ENCODE measurements at regions not wholly inside any gene's neighbourhood (a gene's known extent, or its start where the extent isn't known, plus 50 kb on each side); places are given as distances from the start of the nearest gene placed in this dataset.

DNA sequence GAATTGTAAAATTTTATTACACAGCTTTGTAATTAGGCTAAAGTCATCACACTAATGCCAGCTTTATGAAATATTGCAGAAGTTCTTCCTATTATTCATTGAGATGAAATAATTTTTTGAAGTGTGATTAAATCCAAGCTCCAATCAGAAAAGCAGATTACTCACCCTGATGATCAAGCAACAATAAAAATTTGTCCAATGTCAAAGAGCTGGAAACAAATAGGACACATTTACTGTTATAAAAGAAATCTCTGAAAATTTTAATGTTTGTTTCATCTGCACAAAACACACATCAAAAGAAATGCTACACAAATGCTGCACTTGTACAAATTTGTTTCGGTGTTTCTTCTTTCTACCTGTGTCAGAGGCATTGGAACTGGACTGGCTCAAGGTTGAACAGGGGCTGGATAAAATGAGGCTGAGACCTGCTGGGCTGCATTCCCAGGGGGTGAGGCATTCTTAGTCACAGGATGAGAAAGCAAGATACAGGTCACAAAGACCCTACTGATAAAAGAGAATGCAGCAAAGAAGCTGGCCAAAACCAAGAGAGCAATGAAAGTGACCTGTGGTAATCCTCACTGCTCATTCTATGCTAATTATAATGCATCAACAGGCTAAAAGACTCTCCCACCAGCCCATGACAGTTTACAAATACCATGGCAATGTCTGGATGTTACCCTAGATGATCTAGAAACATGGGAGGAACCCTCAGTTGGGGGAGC, 78.3 kb downstream of the GASK1B start (continued):
- TF ChIP-seq, protein P1, sequence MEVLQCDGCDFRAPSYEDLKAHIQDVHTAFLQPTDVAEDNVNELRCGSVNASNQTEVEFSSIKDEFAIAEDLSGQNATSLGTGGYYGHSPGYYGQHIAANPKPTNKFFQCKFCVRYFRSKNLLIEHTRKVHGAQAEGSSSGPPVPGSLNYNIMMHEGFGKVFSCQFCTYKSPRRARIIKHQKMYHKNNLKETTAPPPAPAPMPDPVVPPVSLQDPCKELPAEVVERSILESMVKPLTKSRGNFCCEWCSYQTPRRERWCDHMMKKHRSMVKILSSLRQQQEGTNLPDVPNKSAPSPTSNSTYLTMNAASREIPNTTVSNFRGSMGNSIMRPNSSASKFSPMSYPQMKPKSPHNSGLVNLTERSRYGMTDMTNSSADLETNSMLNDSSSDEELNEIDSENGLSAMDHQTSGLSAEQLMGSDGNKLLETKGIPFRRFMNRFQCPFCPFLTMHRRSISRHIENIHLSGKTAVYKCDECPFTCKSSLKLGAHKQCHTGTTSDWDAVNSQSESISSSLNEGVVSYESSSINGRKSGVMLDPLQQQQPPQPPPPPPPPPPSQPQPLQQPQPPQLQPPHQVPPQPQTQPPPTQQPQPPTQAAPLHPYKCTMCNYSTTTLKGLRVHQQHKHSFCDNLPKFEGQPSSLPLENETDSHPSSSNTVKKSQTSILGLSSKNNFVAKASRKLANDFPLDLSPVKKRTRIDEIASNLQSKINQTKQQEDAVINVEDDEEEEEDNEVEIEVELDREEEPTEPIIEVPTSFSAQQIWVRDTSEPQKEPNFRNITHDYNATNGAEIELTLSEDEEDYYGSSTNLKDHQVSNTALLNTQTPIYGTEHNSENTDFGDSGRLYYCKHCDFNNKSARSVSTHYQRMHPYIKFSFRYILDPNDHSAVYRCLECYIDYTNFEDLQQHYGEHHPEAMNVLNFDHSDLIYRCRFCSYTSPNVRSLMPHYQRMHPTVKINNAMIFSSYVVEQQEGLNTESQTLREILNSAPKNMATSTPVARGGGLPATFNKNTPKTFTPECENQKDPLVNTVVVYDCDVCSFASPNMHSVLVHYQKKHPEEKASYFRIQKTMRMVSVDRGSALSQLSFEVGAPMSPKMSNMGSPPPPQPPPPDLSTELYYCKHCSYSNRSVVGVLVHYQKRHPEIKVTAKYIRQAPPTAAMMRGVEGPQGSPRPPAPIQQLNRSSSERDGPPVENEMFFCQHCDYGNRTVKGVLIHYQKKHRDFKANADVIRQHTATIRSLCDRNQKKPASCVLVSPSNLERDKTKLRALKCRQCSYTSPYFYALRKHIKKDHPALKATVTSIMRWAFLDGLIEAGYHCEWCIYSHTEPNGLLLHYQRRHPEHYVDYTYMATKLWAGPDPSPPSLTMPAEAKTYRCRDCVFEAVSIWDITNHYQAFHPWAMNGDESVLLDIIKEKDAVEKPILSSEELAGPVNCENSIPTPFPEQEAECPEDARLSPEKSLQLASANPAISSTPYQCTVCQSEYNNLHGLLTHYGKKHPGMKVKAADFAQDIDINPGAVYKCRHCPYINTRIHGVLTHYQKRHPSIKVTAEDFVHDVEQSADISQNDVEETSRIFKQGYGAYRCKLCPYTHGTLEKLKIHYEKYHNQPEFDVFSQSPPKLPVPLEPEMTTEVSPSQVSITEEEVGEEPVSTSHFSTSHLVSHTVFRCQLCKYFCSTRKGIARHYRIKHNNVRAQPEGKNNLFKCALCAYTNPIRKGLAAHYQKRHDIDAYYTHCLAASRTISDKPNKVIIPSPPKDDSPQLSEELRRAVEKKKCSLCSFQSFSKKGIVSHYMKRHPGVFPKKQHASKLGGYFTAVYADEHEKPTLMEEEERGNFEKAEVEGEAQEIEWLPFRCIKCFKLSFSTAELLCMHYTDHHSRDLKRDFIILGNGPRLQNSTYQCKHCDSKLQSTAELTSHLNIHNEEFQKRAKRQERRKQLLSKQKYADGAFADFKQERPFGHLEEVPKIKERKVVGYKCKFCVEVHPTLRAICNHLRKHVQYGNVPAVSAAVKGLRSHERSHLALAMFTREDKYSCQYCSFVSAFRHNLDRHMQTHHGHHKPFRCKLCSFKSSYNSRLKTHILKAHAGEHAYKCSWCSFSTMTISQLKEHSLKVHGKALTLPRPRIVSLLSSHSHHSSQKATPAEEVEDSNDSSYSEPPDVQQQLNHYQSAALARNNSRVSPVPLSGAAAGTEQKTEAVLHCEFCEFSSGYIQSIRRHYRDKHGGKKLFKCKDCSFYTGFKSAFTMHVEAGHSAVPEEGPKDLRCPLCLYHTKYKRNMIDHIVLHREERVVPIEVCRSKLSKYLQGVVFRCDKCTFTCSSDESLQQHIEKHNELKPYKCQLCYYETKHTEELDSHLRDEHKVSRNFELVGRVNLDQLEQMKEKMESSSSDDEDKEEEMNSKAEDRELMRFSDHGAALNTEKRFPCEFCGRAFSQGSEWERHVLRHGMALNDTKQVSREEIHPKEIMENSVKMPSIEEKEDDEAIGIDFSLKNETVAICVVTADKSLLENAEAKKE (CRISPR knock-in tag; IDR thresholded peaks at IDR 0.05): no peak
- no peak for TF ChIP-seq EZH2 (IDR thresholded peaks at IDR 0.05; ENCODE audit: low read depth, unreplicated experiment)

- no peaks in the 10 kb centered on the region for H3K36me3 Mint-ChIP-seq (ENCODE audit: low read depth)
- DNase-seq (ENCODE audit: low spot score) (no peak), ATAC-seq (no peak)
- TF ChIP-seq JUNB (IDR thresholded peaks at IDR 0.05; ENCODE audit: unreplicated experiment): no peak
- TF ChIP-seq NANOG (IDR thresholded peaks at IDR 0.05; ENCODE audit: borderline replicate concordance): no peak
- TF ChIP-seq, protein P2, sequence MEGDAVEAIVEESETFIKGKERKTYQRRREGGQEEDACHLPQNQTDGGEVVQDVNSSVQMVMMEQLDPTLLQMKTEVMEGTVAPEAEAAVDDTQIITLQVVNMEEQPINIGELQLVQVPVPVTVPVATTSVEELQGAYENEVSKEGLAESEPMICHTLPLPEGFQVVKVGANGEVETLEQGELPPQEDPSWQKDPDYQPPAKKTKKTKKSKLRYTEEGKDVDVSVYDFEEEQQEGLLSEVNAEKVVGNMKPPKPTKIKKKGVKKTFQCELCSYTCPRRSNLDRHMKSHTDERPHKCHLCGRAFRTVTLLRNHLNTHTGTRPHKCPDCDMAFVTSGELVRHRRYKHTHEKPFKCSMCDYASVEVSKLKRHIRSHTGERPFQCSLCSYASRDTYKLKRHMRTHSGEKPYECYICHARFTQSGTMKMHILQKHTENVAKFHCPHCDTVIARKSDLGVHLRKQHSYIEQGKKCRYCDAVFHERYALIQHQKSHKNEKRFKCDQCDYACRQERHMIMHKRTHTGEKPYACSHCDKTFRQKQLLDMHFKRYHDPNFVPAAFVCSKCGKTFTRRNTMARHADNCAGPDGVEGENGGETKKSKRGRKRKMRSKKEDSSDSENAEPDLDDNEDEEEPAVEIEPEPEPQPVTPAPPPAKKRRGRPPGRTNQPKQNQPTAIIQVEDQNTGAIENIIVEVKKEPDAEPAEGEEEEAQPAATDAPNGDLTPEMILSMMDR (conservative IDR thresholded peaks at IDR 0.05; ENCODE audit: low read depth in 2 of 2): no peak
- TF ChIP-seq, protein P3, sequence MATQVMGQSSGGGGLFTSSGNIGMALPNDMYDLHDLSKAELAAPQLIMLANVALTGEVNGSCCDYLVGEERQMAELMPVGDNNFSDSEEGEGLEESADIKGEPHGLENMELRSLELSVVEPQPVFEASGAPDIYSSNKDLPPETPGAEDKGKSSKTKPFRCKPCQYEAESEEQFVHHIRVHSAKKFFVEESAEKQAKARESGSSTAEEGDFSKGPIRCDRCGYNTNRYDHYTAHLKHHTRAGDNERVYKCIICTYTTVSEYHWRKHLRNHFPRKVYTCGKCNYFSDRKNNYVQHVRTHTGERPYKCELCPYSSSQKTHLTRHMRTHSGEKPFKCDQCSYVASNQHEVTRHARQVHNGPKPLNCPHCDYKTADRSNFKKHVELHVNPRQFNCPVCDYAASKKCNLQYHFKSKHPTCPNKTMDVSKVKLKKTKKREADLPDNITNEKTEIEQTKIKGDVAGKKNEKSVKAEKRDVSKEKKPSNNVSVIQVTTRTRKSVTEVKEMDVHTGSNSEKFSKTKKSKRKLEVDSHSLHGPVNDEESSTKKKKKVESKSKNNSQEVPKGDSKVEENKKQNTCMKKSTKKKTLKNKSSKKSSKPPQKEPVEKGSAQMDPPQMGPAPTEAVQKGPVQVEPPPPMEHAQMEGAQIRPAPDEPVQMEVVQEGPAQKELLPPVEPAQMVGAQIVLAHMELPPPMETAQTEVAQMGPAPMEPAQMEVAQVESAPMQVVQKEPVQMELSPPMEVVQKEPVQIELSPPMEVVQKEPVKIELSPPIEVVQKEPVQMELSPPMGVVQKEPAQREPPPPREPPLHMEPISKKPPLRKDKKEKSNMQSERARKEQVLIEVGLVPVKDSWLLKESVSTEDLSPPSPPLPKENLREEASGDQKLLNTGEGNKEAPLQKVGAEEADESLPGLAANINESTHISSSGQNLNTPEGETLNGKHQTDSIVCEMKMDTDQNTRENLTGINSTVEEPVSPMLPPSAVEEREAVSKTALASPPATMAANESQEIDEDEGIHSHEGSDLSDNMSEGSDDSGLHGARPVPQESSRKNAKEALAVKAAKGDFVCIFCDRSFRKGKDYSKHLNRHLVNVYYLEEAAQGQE (IDR thresholded peaks at IDR 0.05; ENCODE audit: unreplicated experiment): no peak
- no peak for TF ChIP-seq ZNF331 (CRISPR knock-in tag; IDR thresholded peaks at IDR 0.05; ENCODE audit: low read depth)
Measured at GRCh38 chr4:158090323-158090722, 82.5 kb downstream of the GASK1B start.

More at GRCh38 chr4:158090323-158090722, 82.5 kb downstream of the GASK1B start:
- Histone ChIP-seq H3K27me3 (ENCODE audit: insufficient read depth) (no peaks in the 10 kb centered on the region), H2AFZ (no peak overlapping the region; the same call in 1 of the 2 replicates), H3K79me2 (replicated peaks; ENCODE audit: insufficient read depth) (no peaks in the 10 kb centered on the region), H4K20me1 (replicated peaks; ENCODE audit: insufficient read depth) (no peaks in the 10 kb centered on the region), H3K36me3 (ENCODE audit: insufficient read depth) (no peaks in the 10 kb centered on the region), H3K4me3 (no peak overlapping the region), H3F3A (replicated peaks; ENCODE audit: low read depth) (no peaks in the 10 kb centered on the region), H3K9me2 (ENCODE audit: insufficient read depth) (no peaks in the 10 kb centered on the region), H3K27ac (ENCODE audit: low read depth) (no peak overlapping the region), H3K4me1 (ENCODE audit: insufficient read depth) (0 out of 2 replicates have a peak, but pooled peaks cover 5% of the 10 kb centered on the region), H3K4me2 (no peak overlapping the region)
- Mint-ChIP-seq H3K4me3 (no peak overlapping the region), H3K27me3 (ENCODE audit: insufficient read depth, low read depth, poor library complexity) (peaks cover 2% of the 10 kb centered on the region), H3K27ac (no peak overlapping the region), H3K9me3 (peaks cover 3% of the 10 kb centered on the region; the same call in 2 of the 3 replicates), H3K4me1 (peaks cover 6% of the 10 kb centered on the region; the same call in 2 of the 3 replicates)
